ENCODE measurements at regions not wholly inside any gene's neighbourhood (a gene's known extent, or its start where the extent isn't known, plus 50 kb on each side); places are given as distances from the start of the nearest gene placed in this dataset.

- no peaks in the 10 kb centered on the region for H3K9me3 Mint-ChIP-seq (ENCODE audit: unreplicated experiment)
- no peak overlapping the region for H2AFZ ChIP-seq (ENCODE audit: low read depth, low read length)
- no peak for TF ChIP-seq EZH2 (IDR thresholded peaks at IDR 0.05; ENCODE audit: insufficient read depth, low read length)
- TF ChIP-seq, protein P1, sequence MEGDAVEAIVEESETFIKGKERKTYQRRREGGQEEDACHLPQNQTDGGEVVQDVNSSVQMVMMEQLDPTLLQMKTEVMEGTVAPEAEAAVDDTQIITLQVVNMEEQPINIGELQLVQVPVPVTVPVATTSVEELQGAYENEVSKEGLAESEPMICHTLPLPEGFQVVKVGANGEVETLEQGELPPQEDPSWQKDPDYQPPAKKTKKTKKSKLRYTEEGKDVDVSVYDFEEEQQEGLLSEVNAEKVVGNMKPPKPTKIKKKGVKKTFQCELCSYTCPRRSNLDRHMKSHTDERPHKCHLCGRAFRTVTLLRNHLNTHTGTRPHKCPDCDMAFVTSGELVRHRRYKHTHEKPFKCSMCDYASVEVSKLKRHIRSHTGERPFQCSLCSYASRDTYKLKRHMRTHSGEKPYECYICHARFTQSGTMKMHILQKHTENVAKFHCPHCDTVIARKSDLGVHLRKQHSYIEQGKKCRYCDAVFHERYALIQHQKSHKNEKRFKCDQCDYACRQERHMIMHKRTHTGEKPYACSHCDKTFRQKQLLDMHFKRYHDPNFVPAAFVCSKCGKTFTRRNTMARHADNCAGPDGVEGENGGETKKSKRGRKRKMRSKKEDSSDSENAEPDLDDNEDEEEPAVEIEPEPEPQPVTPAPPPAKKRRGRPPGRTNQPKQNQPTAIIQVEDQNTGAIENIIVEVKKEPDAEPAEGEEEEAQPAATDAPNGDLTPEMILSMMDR (IDR thresholded peaks at IDR 0.05; ENCODE audit: insufficient read depth, low read depth, low read length) = no peak
- no peaks in the 10 kb centered on the region for H3K27me3 ChIP-seq (ENCODE audit: insufficient read depth, low read length)
- no peak for FAIRE-seq
- no peaks in the 10 kb centered on the region for H3K36me3 ChIP-seq (ENCODE audit: insufficient read depth, low read length)
- H3K9ac ChIP-seq (ENCODE audit: low read length) = no peak overlapping the region
- H3K27me3 Mint-ChIP-seq (ENCODE audit: low read depth, unreplicated experiment) = peaks cover 51% of the 10 kb centered on the region
- H3K27ac Mint-ChIP-seq (ENCODE audit: unreplicated experiment) = no peak overlapping the region
- H4K20me1 ChIP-seq (ENCODE audit: insufficient read depth, low read length) = no peaks in the 10 kb centered on the region
- H3K4me1 ChIP-seq (ENCODE audit: insufficient read depth, low read length) = no peaks in the 10 kb centered on the region
- no peak overlapping the region for H3K4me3 Mint-ChIP-seq (ENCODE audit: unreplicated experiment)
- H3K4me1 Mint-ChIP-seq (ENCODE audit: low read depth, unreplicated experiment) = no peaks in the 10 kb centered on the region
- H3K36me3 Mint-ChIP-seq (ENCODE audit: low read depth, unreplicated experiment) = no peaks in the 10 kb centered on the region
- H3K4me3 ChIP-seq (ENCODE audit: insufficient read depth, low read depth, low read length) = no peak overlapping the region
- no peaks in the 10 kb centered on the region for H3K9me3 ChIP-seq (ENCODE audit: insufficient read depth, low read depth, low read length)
- H3K79me2 ChIP-seq (ENCODE audit: insufficient read depth, low read length) = no peaks in the 10 kb centered on the region
- no peak for DNase-seq (ENCODE audit: low read depth)
- no peak overlapping the region for H3K4me2 ChIP-seq (ENCODE audit: low read length)
- H3K27ac ChIP-seq (ENCODE audit: low read depth, low read length) = no peak overlapping the region
These were observed 91.5 kb upstream of the ZNF507 start for GRCh38 chr19:32253683-32254508.

DNA sequence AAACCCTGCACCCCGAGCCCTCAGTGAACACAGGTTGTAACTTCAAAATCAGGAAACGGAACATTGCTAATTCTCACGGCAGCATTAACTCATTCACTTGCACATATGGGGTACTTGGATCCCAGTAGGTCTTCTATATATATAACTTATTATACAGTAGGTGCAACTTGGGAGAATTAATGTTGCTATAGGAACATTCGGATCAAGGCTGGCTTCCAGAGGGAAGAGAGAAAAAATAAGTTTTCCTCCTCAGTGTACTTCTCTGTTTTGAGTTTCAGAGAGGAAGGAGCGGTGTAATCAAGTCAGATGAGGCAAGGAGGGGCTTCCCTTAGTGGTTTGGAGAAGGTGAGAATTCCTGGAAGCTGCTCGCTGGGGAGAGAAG is 90.9 kb upstream of the ZNF507 start:
- TF ChIP-seq, protein P1 (IDR thresholded peaks at IDR 0.05; ENCODE audit: insufficient read depth, low read depth, low read length) = no peak
- no peak for TF ChIP-seq EZH2 (IDR thresholded peaks at IDR 0.05; ENCODE audit: insufficient read depth, low read length)
- Histone ChIP-seq H4K20me1 (ENCODE audit: insufficient read depth, low read length) (no peaks in the 10 kb centered on the region), H3K36me3 (ENCODE audit: insufficient read depth, low read length) (no peaks in the 10 kb centered on the region), H3K27me3 (ENCODE audit: insufficient read depth, low read length) (no peaks in the 10 kb centered on the region), H3K4me3 (ENCODE audit: insufficient read depth, low read depth, low read length) (no peak overlapping the region), H2AFZ (ENCODE audit: low read depth, low read length) (no peak overlapping the region), H3K4me2 (ENCODE audit: low read length) (no peak overlapping the region), H3K27ac (ENCODE audit: low read depth, low read length) (no peak overlapping the region), H3K79me2 (ENCODE audit: insufficient read depth, low read length) (no peaks in the 10 kb centered on the region), H3K4me1 (ENCODE audit: insufficient read depth, low read length) (no peaks in the 10 kb centered on the region), H3K9me3 (ENCODE audit: insufficient read depth, low read depth, low read length) (no peaks in the 10 kb centered on the region), H3K9ac (ENCODE audit: low read length) (no peak overlapping the region)
- Mint-ChIP-seq H3K4me3 (ENCODE audit: unreplicated experiment) (no peak overlapping the region), H3K36me3 (ENCODE audit: low read depth, unreplicated experiment) (peaks cover under 1% of the 10 kb centered on the region), H3K4me1 (ENCODE audit: low read depth, unreplicated experiment) (no peaks in the 10 kb centered on the region), H3K9me3 (ENCODE audit: unreplicated experiment) (peaks cover 4% of the 10 kb centered on the region), H3K27ac (ENCODE audit: unreplicated experiment) (no peak overlapping the region), H3K27me3 (ENCODE audit: low read depth, unreplicated experiment) (peaks cover 48% of the 10 kb centered on the region)
- DNase-seq (ENCODE audit: low read depth) (no peak), FAIRE-seq (no peak)

All from astrocyte (in vitro differentiated cells and primary cell).